Esophagus mucosa (tissue), 1 donor: ENCODE measurements at regions not wholly inside any gene's neighbourhood (a gene's known extent, or its start where the extent isn't known, plus 50 kb on each side); places are given as distances from the start of the nearest gene placed in this dataset.

Source experiments
- ATAC-seq: fragments of 200-7000 bp; cut with Tn5 transposase; one replicate; pipeline ENCODE4 v1.9.1; 2020
- donor health status: DM: yes; HTN: yes; CAD: no.

- ATAC-seq, result no peak
These were observed 130.3 kb upstream of the PMEPA1 start for GRCh38 chr20:57840066-57840465.

DNA sequence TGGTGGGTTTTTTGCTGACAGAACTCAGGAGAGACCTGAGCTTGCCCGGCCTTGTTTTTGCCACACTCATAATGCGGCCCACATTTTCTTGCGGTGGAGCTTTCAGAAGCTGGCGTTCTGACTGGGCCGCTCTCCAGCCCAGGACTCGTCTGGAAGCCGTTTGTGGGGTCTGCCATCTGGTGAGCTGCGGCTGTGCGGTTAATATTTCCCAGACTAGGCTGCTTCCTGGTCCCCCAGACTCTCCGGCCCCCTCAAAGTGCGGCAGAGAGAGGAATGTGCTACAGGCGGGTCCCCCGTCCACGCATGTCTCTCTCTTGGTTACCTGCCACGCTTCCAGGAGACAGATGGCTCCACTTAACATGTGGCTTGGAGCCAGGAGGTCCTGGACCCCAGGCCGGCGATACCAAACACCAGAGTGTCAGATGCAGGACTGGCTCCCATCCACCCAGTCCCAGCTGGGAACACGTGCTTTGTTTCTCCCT is 128.9 kb upstream of the PMEPA1 start:
- no peak for ATAC-seq

- no peak for ATAC-seq
These were observed 127.6 kb upstream of the PMEPA1 start for GRCh38 chr20:57837208-57838035.

GRCh38 chr20:57835588-57836455 is 126.0 kb upstream of the PMEPA1 start:
- no peak for ATAC-seq

DNA sequence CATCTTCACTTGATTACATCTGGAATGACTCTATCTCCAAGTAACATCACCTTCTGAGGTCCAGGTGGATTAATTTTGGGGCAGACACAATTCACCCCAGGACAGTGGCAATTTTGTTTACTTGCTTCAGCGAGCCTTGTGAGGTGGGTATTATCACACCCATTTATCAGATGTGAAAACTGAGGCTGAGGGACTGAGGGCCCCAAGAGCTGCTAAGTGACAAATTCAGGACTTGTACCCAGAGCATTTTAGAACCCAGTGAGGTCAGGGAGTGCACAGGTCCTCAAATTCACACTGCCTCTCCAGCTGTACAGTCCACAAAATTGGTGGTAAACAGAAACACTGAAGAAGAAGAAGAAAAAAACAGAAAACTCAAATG is 125.2 kb upstream of the PMEPA1 start:
- no peak for ATAC-seq

DNA sequence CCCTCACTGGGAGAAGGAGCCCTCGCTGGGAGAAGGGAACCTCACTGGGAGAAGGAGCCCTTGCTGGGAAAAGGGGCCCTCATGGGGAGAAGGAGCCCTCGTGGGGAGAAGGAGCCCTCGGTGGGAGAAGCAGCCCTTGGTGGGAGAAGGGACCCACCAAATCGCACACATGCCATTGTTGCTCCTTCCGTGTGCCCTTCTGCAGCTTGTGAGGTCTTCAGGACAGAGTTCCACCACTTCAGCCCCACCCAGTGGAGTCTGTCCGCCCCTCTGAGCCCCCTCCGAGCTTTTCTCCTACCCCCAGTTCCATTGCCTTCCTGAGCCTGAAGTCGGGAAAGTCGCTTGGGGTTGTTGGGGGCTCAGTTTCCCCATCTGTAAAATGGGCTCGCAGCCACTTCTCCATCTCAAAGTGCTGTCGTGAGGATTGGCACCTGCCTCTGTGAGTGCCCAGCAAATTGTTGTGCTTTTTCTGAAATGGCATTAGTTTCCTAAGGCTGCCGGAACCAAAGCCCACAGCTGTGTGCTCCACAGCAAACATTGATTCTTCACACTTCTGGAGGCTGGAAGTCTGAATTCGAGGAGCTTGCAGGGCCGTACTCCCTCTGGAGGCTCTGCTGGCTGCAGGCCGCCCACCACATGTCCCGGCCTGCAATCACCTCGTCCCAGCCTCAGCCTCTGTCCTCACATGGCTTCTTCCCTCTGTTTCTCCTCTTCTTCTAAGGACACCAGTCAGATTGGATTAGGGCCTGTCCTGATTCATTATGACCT is 124.7 kb upstream of the PMEPA1 start:
- no peak for ATAC-seq

GRCh38 chr20:57831993-57832585 is 122.3 kb upstream of the PMEPA1 start:
- ATAC-seq, result no peak

GRCh38 chr20:57831326-57831992 is 121.6 kb upstream of the PMEPA1 start:
- ATAC-seq, result no peak

- ATAC-seq, result no peak
These were observed 120.7 kb upstream of the PMEPA1 start for GRCh38 chr20:57830515-57830895.

DNA sequence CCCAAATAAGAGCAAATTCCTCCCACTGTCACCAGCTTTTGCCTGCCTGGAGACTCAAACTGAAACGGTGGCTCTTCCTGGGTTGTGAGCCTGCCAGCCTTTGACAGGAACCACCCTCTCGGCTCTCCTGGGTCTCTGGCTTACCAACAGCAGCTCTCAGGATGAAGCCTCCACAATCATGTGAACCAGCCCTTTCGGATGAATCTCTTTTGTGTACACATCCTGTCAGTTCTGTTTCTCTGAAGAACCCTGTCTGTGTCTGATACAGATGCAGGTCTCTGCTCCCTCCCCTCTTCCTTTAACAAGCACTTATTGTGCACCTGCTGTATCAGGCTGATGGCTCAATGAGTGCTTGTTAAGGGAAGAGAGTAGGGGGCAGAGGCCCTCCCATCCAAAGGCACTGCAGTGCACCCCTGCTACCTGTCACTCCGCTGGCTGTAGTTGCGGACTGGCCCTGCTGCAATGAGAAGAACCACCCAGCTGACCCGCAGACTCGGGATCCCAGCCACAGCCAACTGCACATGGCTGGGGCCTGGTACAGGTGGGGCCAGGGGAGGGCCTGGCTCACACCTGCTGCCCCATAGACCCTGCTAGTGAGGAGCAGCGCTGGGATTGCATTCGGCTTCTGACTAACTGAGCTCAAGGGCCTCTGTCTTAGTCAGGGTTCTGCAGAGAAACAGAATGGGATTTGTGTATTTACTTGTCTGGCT is 120.1 kb upstream of the PMEPA1 start:
- ATAC-seq, result no peak

DNA sequence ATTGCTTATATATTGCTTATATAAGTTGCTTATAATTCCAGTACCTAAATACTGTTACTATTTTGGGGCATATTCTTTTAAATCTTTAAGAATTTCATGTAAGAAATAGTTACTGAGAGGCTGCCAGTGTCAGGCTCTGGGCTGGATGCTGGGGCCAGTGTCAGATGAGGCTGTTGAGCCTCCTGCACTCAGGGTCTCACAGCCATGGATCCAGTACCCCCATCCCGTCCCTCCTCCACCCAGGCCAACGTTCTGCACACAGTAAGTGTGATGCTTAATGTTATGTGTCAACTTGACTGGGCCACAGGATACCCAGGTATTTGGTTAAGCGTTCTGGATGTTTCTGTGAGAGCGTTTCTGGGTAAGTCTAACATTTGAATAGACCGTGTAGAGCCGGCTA is 119.5 kb upstream of the PMEPA1 start:
- no peak for ATAC-seq

DNA sequence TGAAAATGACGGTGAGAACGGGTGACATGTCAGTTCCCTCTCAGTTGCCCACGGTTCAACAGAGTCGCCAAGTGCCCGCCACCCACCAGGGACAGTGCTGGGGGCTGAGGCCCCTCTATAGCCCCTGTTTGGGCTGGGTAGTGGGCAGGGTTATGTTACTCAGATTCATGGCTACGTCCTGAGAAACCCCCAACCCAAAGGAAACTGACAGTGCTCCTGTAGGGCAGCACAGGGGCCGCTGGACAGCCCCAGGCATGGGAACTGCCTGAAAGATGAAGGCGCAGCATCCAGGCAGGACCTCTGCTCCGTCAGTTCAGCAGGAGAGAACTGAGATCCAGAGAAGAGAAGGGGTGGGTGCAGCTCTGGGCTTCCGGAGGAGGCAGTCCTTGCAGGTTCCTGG is 118.9 kb upstream of the PMEPA1 start:
- ATAC-seq, result no peak

DNA sequence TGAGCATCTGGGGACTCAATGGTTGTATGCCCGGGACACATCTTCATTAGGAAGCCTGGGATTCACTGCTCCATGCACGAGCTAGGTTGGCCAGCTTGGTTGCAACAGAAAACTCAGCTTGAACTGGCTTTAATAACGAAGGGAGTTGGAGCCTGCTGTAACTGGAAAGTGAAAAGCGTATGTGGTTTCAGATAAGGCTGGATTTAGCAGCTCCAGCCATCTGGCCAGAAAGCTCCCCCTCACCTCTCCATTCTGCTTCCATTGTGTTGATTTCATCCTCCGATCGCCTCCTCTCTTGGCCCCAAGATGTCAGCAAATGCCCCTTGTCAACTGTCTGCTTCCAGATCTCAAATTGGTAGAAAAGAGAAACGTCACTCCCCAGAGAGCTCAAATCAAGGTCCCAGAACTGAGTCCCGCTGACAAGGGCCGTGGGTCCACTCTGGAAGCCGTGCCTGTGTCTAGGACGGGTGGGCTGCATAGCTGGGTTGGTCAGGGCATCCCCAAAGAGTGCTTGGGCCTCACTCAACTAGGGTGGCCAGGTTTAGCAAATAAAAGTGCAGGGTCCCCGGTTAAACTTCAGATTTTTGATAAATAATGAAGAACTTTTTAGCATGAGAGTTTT is 117.0 kb upstream of the PMEPA1 start:
- ATAC-seq, result no peak

DNA sequence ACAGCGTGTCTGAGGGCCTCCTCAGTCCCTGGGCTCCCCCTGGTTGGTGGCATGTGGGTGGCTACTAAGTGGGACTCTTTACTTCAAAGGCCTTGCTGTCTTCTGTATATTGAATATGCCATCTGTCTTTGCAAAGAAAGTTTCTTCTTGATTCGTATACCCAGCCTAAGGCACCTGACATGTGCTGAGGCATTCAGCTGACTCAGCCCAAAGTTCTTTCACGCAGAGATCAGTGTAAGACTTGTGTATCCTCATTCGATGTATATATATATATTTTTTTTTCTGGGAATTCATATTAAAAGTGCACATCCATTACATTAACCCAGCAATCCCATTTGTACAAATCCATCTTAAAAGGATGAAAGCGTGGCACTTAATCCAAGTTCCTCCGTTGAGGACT is 115.1 kb upstream of the PMEPA1 start:
- no peak for ATAC-seq

- no peak for ATAC-seq
These were observed 112.1 kb upstream of the PMEPA1 start for GRCh38 chr20:57821935-57822334.

DNA sequence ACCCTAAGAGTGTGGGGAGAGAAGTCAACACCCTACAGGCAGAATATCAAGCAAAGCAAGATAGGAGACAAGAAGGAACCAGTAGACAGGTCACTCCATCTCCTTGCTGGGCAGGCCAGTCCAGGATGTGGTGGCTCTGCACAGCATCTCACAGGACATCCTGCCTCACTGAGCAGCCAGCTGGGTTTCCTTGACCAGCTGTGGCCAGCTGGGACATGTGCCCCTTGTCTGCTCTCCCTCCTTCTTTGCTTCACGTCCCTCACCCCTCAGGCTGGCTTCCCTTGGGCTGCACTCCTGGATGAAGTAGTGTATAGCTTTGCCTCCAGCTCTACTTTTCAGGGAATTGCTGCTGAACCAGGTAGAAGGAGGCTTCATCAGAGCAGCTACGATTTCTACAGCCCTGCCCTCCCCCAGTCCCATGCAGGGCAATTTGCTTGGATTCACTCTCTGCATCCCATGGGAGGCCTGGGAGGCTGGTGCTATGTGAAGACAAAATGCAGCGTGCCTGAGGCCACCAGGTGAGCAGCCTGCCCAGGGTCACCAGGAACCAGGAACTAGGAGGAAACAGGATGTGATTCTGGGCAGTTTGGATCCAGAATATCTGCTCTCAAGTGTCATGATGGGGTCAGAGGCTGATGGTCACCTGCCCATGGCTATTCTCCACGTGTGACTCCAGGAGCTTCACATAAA is 110.0 kb upstream of the PMEPA1 start:
- peak; percentile 36 for ATAC-seq

DNA sequence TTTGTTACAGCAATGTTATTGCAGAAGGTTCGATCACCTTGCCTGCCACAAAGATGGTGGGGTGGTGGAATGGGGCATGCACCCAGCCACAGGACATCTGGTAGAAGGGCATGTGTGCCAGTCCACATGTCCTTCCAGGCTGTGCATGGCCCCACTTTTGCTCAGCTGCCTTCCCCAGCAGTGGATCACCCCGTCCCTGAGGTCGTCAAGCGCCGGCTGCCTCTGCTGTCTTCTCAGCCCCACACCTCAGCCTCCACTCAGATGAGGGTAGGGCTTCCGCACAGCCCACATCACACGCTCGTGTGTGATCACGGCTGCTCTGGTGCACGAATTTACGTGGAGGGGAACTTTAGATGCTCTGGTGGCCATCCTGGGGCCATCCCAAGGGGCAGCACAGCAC is 109.5 kb upstream of the PMEPA1 start:
- ATAC-seq, result no peak

GRCh38 chr20:57818418-57819181 is 108.8 kb upstream of the PMEPA1 start:
- ATAC-seq, result no peak

GRCh38 chr20:57815405-57815804 is 105.6 kb upstream of the PMEPA1 start:
- ATAC-seq, result no peak
